ENCODE measurements at regions not wholly inside any gene's neighbourhood (a gene's known extent, or its start where the extent isn't known, plus 50 kb on each side); places are given as distances from the start of the nearest gene placed in this dataset.
"Not testable (repeated sequence)": the region's sequence is repeated elsewhere in the genome, so short reads cannot be mapped to it uniquely, and the experiment has no call there.

GRCh38 chr12:23204933-23205778 is 580.2 kb downstream of the ETNK1 start:
- DNase-seq = peak; percentile 83

GRCh38 chr12:23209793-23210192 is 584.8 kb downstream of the ETNK1 start:
- DNase-seq = no peak

GRCh38 chr12:23210573-23210972 is 585.6 kb downstream of the ETNK1 start:
- no peak for DNase-seq

- DNase-seq = no peak
Observed at GRCh38 chr12:23211384-23212320, 586.7 kb downstream of the ETNK1 start.

GRCh38 chr12:23217158-23217557 is 592.2 kb downstream of the ETNK1 start:
- peak; percentile 46 for DNase-seq

- DNase-seq = no peak
Observed at GRCh38 chr12:23217667-23218066, 592.7 kb downstream of the ETNK1 start.

- DNase-seq = peak; percentile 55
Observed at GRCh38 chr12:23221066-23221465, 596.1 kb downstream of the ETNK1 start.

GRCh38 chr12:23221926-23222325 is 597.0 kb downstream of the ETNK1 start:
- no peak for DNase-seq

GRCh38 chr12:23222801-23223200 is 597.8 kb downstream of the ETNK1 start:
- DNase-seq = no peak

GRCh38 chr12:23228101-23228500 is 603.1 kb downstream of the ETNK1 start:
- DNase-seq = no peak

- DNase-seq = no peak
Observed at GRCh38 chr12:23230899-23231298, 605.9 kb downstream of the ETNK1 start.

GRCh38 chr12:23236066-23236780 is 611.3 kb downstream of the ETNK1 start:
- DNase-seq = no peak

- no peak for DNase-seq
Observed at GRCh38 chr12:23236811-23237210, 611.8 kb downstream of the ETNK1 start.

GRCh38 chr12:23238190-23238589 is 613.2 kb downstream of the ETNK1 start:
- no peak for DNase-seq

- no peak for DNase-seq
Observed at GRCh38 chr12:23238957-23239356, 614.0 kb downstream of the ETNK1 start.

GRCh38 chr12:23245186-23245585 is 620.2 kb downstream of the ETNK1 start:
- DNase-seq = no peak

GRCh38 chr12:23253191-23253590 is 628.2 kb downstream of the ETNK1 start:
- peak; percentile 23 for DNase-seq

- not testable (repeated sequence) for DNase-seq
Observed at GRCh38 chr12:23253910-23254309, 628.9 kb downstream of the ETNK1 start.

GRCh38 chr12:23259558-23259957 is 634.6 kb downstream of the ETNK1 start:
- no peak for DNase-seq

GRCh38 chr12:23262670-23263069 is 637.7 kb downstream of the ETNK1 start:
- no peak for DNase-seq

- no peak for DNase-seq
Observed at GRCh38 chr12:23277831-23278230, 652.9 kb downstream of the ETNK1 start.

- no peak for DNase-seq
Observed at GRCh38 chr12:23281295-23281694, 656.3 kb downstream of the ETNK1 start.

- DNase-seq = no peak
Observed at GRCh38 chr12:23282701-23283100, 657.7 kb downstream of the ETNK1 start.

Data from DMS53 (cell line).